ENCODE measurements at regions not wholly inside any gene's neighbourhood (a gene's known extent, or its start where the extent isn't known, plus 50 kb on each side); places are given as distances from the start of the nearest gene placed in this dataset.
"Not testable (repeated sequence)": the region's sequence is repeated elsewhere in the genome, so short reads cannot be mapped to it uniquely, and the experiment has no call there.

- DNase-seq (ENCODE audit: low spot score): no peak
These were observed 90.5 kb downstream of the ACTL7B start for GRCh38 chr9:108765265-108765664.

DNA sequence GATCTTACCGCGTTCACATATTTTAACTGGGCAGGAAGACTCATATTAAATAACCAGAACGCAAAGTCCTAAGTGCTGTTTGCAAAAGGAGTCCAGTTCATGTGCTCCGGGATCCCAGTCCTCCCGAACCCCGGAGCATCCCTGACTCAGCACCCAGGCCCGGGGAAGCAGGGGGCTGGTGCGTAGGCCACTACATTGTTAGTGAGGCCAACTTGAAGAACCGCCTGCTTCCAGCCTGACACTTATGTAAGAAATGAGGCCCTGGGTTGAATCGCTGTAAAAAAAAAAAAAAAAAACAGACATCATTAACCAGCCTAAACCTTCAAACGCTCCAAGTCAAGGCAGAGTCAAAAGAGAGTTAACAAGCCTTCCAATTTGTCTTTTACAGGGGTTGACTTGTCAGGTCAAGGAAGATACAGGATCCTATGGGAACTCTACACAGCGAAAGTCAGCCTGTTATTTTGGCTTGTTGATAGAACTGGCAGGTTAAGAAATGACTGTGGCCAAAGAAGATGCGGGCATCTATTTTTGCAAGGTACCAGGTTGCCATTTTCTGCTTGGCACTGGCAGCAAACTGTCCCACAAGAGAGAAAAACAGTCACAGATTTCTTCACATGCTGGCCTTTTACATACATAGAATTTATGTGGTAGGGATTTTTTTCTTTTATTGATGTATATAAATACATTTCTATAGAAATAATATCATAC is 93.3 kb downstream of the ACTL7B start:
- no peak for DNase-seq (ENCODE audit: low spot score)

DNA sequence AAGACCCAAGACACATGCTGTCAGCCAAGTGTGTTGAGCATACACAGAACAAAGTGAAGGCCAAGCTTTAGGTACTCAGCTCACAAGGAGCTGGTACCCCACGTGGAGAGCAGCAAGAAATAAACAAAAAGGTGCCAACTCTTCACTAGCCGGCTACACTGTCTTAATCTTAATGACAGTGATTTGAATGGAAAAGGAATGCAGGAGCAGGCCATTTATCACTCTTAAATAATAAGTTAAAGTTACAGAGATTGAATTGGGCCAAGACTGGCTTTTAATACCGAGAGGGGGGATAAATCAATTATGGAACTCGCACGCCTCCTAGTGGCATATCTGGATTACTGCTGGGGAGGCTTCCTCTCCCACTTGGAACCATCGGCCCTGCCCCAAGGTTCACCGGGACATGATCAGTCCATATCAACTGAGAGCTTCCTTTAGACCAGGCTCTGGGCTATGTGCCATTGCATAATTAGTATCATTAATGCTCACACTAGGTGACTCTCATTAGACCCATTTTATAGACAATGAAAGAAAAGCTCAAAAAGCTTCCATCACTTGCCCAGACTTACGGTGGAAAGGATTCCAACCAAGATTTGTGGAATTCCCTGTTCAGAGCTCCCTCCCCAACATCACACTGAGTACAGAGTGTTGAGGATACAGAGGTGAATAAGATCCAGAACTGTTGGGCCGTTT is 94.0 kb downstream of the ACTL7B start:
- no peak for DNase-seq (ENCODE audit: low spot score)

- DNase-seq (ENCODE audit: low spot score): no peak
These were observed 94.9 kb downstream of the ACTL7B start for GRCh38 chr9:108760841-108761240.

- no peak for DNase-seq (ENCODE audit: low spot score)
These were observed 96.0 kb downstream of the ACTL7B start for GRCh38 chr9:108759835-108760234.

- DNase-seq (ENCODE audit: low spot score): no peak
These were observed 96.4 kb downstream of the ACTL7B start for GRCh38 chr9:108759399-108759798.

GRCh38 chr9:108756746-108757490 is 98.9 kb downstream of the ACTL7B start:
- no peak for DNase-seq (ENCODE audit: low spot score)

DNA sequence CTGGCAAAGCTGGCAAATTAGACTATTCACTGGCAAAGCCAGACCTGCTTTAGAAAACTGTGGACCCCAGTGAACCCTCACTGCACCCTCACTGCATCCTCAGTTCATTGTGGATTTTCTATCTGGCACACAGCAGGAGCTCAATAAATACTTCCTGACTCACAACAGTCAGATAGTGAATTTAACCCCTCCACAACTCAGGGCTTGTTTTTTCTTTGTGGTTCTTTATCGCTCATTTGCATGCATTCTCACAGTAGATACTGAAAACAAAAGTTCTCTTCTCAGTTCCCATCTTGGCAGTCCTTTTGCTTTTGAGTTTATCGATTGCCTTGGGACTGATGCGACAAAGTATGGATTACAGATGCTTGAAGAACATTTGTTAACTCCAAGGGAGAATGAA is 99.8 kb downstream of the ACTL7B start:
- no peak for DNase-seq (ENCODE audit: low spot score)

DNA sequence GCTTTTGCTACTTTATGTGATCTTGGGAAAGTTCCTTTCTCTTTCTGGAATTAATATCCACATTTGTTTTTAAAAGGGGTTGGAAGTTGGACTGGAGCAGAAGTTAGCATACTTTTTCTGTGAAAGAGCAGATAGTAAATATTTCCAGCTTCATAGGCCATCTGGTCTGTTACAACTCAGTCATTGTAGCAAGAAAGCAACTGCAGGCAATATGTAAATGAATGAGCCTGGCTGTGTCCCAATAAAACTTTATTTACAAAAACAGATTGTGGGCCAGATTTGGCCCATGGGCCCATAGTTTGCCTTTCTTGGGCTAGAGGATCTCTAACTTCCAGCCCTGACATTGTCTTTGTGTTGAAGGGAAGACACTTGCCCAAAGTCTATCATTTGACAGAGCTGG is 104.4 kb downstream of the ACTL7B start:
- DNase-seq (ENCODE audit: low spot score): no peak

DNA sequence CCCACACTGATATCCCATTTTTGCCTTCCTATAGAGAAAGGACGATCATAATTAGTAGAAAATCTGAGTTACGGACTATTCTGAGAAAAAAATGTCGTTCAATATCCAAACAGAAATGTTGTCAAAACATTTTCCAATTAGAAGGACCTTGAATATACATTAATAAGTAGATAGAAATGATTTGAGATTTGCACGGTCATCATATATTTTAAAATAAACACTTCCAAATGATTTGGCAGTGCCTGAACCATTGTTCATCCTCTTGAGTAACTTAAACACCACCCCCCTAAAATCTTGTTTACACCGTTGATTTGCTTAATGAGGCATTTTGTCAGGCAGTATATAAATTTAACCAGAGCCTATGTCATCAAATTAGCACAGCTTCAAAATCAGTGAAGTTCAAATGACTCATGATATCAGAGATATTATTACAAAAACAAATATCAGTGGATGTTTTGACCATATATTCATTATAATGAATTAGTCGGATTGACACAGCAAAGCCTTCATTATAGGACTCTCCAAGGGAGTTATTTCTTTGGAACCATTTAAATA is 105.0 kb downstream of the ACTL7B start:
- no peak for DNase-seq (ENCODE audit: low spot score)

GRCh38 chr9:108748776-108749175 is 107.0 kb downstream of the ACTL7B start:
- no peak for DNase-seq (ENCODE audit: low spot score)

- no peak for DNase-seq (ENCODE audit: low spot score)
These were observed 108.9 kb downstream of the ACTL7B start for GRCh38 chr9:108746864-108747263.

- DNase-seq (ENCODE audit: low spot score): no peak
These were observed 109.8 kb downstream of the ACTL7B start for GRCh38 chr9:108746001-108746400.

DNA sequence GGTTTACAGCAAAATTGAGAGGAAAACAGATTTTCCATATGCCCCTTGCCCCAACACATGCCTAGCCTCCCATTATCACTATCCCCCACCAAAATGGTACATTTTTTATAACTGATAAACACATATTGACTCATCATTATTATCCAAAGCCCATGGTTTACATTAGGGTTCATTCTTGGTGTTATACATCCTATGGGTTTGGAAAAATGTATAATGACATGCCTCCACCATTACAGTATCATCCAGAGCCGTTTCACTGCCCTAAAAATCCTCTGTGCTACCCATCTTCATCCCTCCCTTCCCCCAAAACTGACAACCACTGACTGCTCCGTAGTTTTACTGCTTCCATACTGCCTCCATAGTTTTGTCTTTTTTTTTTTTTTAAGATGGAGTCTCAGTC is 111.1 kb downstream of the ACTL7B start:
- no peak for DNase-seq (ENCODE audit: low spot score)

- no peak for DNase-seq (ENCODE audit: low spot score)
These were observed 111.8 kb downstream of the ACTL7B start for GRCh38 chr9:108743901-108744371.

DNA sequence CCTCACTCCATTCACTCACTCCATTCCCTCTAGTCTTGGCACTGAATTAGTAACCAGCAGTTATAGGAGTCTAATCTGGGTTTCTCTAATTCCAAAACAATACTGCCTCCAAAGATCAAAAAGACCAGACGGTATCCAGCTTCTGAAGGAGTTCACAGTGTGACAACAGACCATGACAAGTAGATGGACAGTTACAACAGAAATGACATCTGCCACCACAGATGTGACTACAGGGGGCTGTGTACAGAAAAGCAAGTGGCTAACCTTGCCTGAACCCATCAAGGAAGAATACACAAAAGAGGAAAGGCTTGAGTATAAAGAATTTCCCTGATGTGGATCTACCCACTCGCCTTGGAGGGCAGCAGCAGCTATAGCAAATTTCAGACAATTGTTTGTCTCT is 112.4 kb downstream of the ACTL7B start:
- no peak for DNase-seq (ENCODE audit: low spot score)

GRCh38 chr9:108742191-108742590 is 113.6 kb downstream of the ACTL7B start:
- DNase-seq (ENCODE audit: low spot score): no peak

DNA sequence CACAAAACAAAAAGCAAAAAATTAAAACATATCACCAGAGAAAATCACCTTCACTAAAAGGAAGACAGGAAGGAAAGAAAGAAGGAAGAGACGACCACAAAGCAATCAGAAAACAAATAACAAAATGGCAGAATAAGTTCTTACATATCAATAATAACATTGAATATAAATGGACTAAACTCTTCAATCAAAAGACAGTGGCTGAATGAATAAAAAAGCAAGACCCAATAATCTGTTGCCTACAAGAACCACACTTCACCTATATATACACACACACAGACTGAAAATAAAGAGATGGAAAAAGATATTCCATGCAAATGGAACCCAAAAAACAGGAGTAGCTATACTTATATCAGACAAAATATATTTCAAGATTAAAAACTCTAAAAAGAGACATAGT is 124.5 kb downstream of the ACTL7B start:
- not testable (repeated sequence) for DNase-seq (ENCODE audit: low spot score)

GRCh38 chr9:108727580-108728111 is 128.1 kb downstream of the ACTL7B start:
- DNase-seq (ENCODE audit: low spot score): no peak

DNA sequence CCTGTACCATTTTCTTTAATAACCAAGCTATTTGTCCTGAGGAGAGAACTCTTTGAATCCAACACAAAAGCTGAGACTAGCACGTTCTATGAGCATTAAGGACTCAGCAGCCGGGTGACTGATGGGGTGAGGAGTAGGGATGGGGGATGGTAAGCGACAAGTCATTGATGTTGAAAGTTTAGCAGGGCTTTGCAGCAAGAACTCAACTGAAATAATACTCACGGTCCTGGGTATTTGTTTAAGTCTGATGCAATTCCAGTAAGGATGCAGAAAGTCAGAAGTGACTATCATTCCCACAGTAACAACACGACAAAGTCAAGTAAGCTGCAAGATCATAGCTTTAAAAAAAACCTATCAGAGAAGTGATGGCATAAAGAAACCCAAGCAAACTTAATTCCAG is 131.1 kb downstream of the ACTL7B start:
- DNase-seq (ENCODE audit: low spot score): no peak

- no peak for DNase-seq (ENCODE audit: low spot score)
These were observed 131.7 kb downstream of the ACTL7B start for GRCh38 chr9:108724122-108724521.

GRCh38 chr9:108722396-108722795 is 133.4 kb downstream of the ACTL7B start:
- no peak for DNase-seq (ENCODE audit: low spot score)
